Loucy (cell line): ENCODE measurements at regions not wholly inside any gene's neighbourhood (a gene's known extent, or its start where the extent isn't known, plus 50 kb on each side); places are given as distances from the start of the nearest gene placed in this dataset.

ENCODE experiments used
- EZH2phosphoT487 ChIP-seq: fragments of 200-600 bp; IDR thresholded peaks from 2 replicates; pipeline ENCODE4 v1.6.1; 2018; ENCODE audit warnings: antibody characterized with exemption, mild to moderate bottlenecking, moderate library complexity, borderline replicate concordance
- TF ChIP-seq, protein P1 (sequence below): fragments of 200-600 bp; sonication (generic); conservative IDR thresholded peaks from 2 replicates; pipeline ENCODE4 v1.5.1; 2014; ENCODE audit warnings: mild to moderate bottlenecking, antibody characterized with exemption, low read length

GRCh38 chr14:104520620-104521410 lies 58.7 kb upstream of the C14orf180 start:
- TF ChIP-seq, protein P1, sequence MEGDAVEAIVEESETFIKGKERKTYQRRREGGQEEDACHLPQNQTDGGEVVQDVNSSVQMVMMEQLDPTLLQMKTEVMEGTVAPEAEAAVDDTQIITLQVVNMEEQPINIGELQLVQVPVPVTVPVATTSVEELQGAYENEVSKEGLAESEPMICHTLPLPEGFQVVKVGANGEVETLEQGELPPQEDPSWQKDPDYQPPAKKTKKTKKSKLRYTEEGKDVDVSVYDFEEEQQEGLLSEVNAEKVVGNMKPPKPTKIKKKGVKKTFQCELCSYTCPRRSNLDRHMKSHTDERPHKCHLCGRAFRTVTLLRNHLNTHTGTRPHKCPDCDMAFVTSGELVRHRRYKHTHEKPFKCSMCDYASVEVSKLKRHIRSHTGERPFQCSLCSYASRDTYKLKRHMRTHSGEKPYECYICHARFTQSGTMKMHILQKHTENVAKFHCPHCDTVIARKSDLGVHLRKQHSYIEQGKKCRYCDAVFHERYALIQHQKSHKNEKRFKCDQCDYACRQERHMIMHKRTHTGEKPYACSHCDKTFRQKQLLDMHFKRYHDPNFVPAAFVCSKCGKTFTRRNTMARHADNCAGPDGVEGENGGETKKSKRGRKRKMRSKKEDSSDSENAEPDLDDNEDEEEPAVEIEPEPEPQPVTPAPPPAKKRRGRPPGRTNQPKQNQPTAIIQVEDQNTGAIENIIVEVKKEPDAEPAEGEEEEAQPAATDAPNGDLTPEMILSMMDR = no peak
- no peak for TF ChIP-seq EZH2phosphoT487
